ENCODE measurements at regions not wholly inside any gene's neighbourhood (a gene's known extent, or its start where the extent isn't known, plus 50 kb on each side); places are given as distances from the start of the nearest gene placed in this dataset.
A peak's percentile ranks its signal among the peaks of the same experiment; 100 is the strongest.
"Not testable (repeated sequence)": the region's sequence is repeated elsewhere in the genome, so short reads cannot be mapped to it uniquely, and the experiment has no call there.

- peak; percentile 57 for DNase-seq
Measured at GRCh38 chr7:65251851-65252620, 121.6 kb upstream of the ZNF92 start.

GRCh38 chr7:65250697-65251395, 122.8 kb upstream of the ZNF92 start:
- no peak for DNase-seq

- no peak for DNase-seq
Measured at GRCh38 chr7:65250216-65250615, 123.4 kb upstream of the ZNF92 start.

GRCh38 chr7:65247491-65247890, 126.2 kb upstream of the ZNF92 start:
- no peak for DNase-seq

GRCh38 chr7:65239707-65240352, 133.8 kb upstream of the ZNF92 start:
- DNase-seq, result peak; percentile 43

GRCh38 chr7:65239324-65239706, 134.3 kb upstream of the ZNF92 start:
- DNase-seq, result no peak

GRCh38 chr7:65238785-65239184, 134.9 kb upstream of the ZNF92 start:
- no peak for DNase-seq

GRCh38 chr7:65235586-65235985, 138.1 kb upstream of the ZNF92 start:
- no peak for DNase-seq

GRCh38 chr7:65233409-65234034, 140.1 kb upstream of the ZNF92 start:
- DNase-seq, result no peak

- no peak for DNase-seq
Measured at GRCh38 chr7:65230231-65230630, 143.4 kb upstream of the ZNF92 start.

GRCh38 chr7:65225422-65226006, 148.1 kb upstream of the ZNF92 start:
- DNase-seq, result no peak

- DNase-seq, result no peak
Measured at GRCh38 chr7:65222655-65223054, 151.0 kb upstream of the ZNF92 start.

- no peak for DNase-seq
Measured at GRCh38 chr7:65221683-65222082, 152.0 kb upstream of the ZNF92 start.

- no peak for DNase-seq
Measured at GRCh38 chr7:65219623-65220022, 154.0 kb upstream of the ZNF92 start.

GRCh38 chr7:65216469-65216868, 157.2 kb upstream of the ZNF92 start:
- no peak for DNase-seq

- not testable (repeated sequence) for DNase-seq
Measured at GRCh38 chr7:65213260-65213659, 160.4 kb upstream of the ZNF92 start.

GRCh38 chr7:65199221-65199620, 174.4 kb upstream of the ZNF92 start:
- DNase-seq, result not testable (repeated sequence)

- not testable (repeated sequence) for DNase-seq
Measured at GRCh38 chr7:65193334-65194058, 180.2 kb upstream of the ZNF92 start.

GRCh38 chr7:65177041-65177440, 170.6 kb upstream of the ERV3-1 start:
- not testable (repeated sequence) for DNase-seq

- not testable (repeated sequence) for DNase-seq
Measured at GRCh38 chr7:65150105-65150504, 143.6 kb upstream of the ERV3-1 start.

GRCh38 chr7:65146118-65146914, 139.8 kb upstream of the ERV3-1 start:
- DNase-seq, result not testable (repeated sequence)

Data from 8988T (cell line).